Lower leg skin (tissue), 4 donors: ENCODE measurements at regions not wholly inside any gene's neighbourhood (a gene's known extent, or its start where the extent isn't known, plus 50 kb on each side); places are given as distances from the start of the nearest gene placed in this dataset.

ENCODE experiments used
- DNase-seq, 2 donors: peaks; one replicate each; pipeline ENCODE4 v3.0.0-alpha.2; 2019; ENCODE audit warnings: low spot score in 2 of 2
- H3K4me3 ChIP-seq: fragments of 200-600 bp; sonication (generic); 2 replicates; pipeline ENCODE4 v1.5.1; 2017; ENCODE audit warnings: mild to moderate bottlenecking, low read depth; ENCODE audit not compliant: poor library complexity, severe bottlenecking
- POLR2A ChIP-seq, 2 donors: fragments of 450-650 bp; IDR thresholded peaks; one replicate each; pipeline ENCODE4 v1.6.1; 2016 to 2017; ENCODE audit warnings: antibody characterized with exemption in 2 of 2, mild to moderate bottlenecking in 1 of 2, moderate library complexity in 1 of 2
- WGBS, 2 donors: methylation state at CpG; one replicate each; pipeline ENCODE4 v1.1.5; 2018; 5-methylcytosine and 5-hydroxymethylcytosine counted together
- intact Hi-C: fragments of 100-400 bp; cut with DNase I; formaldehyde crosslinking; loops from one replicate; pipeline ENCODE4 v1.15.0; 2023; ENCODE audit warnings: low total_unique reads
- TF ChIP-seq, protein P1 (sequence below), 3 donors: fragments of 450-650 bp; IDR thresholded peaks; one replicate each; pipeline ENCODE4 v1.5.1; 2016; ENCODE audit warnings: antibody characterized with exemption in 3 of 3, mild to moderate bottlenecking in 3 of 3, moderate library complexity in 2 of 3

DNA sequence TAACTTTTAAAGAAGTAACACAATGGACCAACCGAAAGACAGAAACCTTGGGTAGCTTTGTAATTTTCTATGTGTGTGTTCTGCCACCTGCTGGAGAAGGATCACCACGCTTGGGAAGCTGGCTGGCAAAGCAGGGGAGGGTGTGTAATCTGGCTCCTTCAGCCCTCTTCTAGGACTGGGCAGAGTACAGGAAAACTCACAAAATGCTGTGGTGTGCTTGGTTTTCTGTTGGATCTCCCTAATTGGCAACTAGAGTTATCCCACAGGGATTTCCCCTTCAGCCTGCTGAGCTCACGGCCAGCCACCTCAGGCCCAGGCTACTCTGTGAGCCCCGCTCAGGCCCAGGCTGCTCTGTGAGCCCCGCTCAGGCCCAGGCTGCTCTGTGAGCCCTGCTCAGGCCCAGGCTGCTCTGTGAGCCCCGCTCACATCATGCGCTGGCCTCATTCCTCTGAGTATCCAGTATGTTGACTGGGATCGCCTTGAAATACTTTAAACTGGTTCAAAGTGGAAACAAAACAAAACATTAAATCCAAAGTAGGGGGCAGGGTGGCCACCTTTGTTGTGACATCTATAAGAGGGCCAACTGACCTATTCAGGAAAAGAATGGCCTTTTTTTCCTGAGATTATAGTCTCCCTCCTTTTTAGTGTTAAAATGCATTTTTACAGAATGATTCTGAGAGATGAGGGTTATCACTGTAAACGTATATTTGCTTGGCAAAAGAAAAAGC is 52.0 kb upstream of the RNU6-8 start:
- H3K4me3 ChIP-seq = no peak overlapping the region
- TF ChIP-seq POLR2A (IDR thresholded peaks at IDR 0.05) = no peak
- TF ChIP-seq, protein P1, sequence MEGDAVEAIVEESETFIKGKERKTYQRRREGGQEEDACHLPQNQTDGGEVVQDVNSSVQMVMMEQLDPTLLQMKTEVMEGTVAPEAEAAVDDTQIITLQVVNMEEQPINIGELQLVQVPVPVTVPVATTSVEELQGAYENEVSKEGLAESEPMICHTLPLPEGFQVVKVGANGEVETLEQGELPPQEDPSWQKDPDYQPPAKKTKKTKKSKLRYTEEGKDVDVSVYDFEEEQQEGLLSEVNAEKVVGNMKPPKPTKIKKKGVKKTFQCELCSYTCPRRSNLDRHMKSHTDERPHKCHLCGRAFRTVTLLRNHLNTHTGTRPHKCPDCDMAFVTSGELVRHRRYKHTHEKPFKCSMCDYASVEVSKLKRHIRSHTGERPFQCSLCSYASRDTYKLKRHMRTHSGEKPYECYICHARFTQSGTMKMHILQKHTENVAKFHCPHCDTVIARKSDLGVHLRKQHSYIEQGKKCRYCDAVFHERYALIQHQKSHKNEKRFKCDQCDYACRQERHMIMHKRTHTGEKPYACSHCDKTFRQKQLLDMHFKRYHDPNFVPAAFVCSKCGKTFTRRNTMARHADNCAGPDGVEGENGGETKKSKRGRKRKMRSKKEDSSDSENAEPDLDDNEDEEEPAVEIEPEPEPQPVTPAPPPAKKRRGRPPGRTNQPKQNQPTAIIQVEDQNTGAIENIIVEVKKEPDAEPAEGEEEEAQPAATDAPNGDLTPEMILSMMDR (IDR thresholded peaks at IDR 0.05) = no peak
- peak; percentile 52 to 88 for DNase-seq
- WGBS, 2 donors = 60 to 65% methylated on average over 9 of the region's 9 CpGs
- intact Hi-C loops = loop anchor here (5.0 to 10.0 kb wide), 3 partner anchors 183 to 740 kb away; no protein-coding TSS in a partner anchor

DNA sequence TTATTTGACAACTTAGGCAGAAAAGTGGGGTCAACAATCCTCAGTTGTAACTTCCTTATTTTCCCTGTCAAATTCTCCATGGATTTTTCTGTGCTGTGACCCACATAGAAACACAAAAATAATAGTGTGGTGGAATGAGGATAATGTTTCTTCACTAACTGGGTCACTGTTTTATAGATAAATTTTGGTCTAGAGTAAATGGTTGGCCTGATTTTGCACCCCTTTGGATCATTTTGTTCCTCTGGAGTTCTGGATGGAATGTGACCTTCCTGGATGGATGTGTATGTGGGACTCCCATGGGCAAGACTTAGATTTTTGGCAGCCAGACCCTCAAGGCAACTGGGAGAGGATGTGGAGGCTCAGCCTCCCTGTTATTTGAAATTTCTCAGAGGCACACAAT is 52.7 kb upstream of the RNU6-8 start:
- no peak for DNase-seq
- intact Hi-C loops = loop anchor here (10.0 kb wide), 2 partner anchors 321 to 741 kb away; no protein-coding TSS in a partner anchor
- no peak overlapping the region for H3K4me3 ChIP-seq
- no peak for TF ChIP-seq POLR2A (IDR thresholded peaks at IDR 0.05)
- TF ChIP-seq, protein P1 (IDR thresholded peaks at IDR 0.05) = no peak

DNA sequence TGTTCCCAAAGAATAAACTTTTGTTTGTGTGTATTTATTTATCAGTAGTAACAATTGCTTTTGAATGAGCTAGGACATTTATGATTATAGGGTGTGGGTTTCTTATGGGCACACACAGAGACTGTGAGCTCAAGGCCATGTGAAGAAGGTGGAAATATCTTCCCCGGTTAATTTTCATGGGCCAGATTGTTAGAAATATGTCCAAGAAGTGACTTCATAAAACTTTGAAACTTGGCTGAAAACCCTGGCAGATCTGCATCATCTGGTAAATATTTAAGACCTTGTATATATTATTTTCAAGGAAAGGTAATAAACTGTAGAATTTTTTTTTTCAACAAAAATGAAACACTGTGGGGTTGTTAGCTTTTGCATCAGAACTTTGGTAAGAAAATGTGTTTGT is 53.5 kb upstream of the RNU6-8 start:
- 37 to 48% methylated on average over 1 of the region's 1 CpG for WGBS, 2 donors
- TF ChIP-seq, protein P1 (IDR thresholded peaks at IDR 0.05) = no peak
- TF ChIP-seq POLR2A (IDR thresholded peaks at IDR 0.05) = no peak
- intact Hi-C loops = loop anchor here (10.0 kb wide), 2 partner anchors 322 to 742 kb away; no protein-coding TSS in a partner anchor
- DNase-seq = no peak
- H3K4me3 ChIP-seq = no peak overlapping the region

DNA sequence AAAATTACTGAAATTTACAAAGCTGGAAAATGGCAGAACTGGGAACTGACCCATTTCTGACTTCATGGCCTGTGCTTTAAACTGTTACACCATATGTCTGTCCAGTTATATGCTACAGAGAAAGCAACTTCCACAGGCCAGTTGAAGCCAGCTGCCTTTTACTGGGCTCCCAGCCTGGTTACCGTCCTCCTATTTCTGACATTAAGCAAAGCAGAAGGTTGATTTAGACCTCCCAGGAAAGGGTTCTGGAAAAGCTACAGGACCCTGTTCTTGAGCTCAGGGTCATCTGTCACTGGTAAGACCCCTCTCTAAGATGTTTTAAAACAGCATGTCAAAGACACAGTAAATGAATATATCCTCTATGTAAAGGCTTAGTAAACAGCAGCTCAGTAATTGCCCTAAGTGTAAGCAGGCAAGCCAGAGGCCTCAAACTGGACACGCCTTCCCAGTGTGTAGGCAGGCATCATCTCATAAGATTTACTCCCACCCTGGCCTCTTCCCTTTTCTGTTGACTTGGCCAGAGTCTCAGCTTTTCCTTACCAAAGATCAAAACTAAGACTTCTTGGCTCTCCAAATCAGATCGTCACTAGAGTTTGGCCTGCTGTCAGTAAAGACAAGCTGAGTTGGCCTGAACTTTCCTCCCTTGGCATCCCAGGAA is 55.4 kb upstream of the RNU6-8 start:
- TF ChIP-seq, protein P1 (IDR thresholded peaks at IDR 0.05) = no peak
- no peak for TF ChIP-seq POLR2A (IDR thresholded peaks at IDR 0.05)
- intact Hi-C loops = loop anchor here (10.0 kb wide), 2 partner anchors 324 to 744 kb away; no protein-coding TSS in a partner anchor
- no peak overlapping the region for H3K4me3 ChIP-seq
- no peak for DNase-seq
- WGBS, 2 donors = 39 to 50% methylated on average over 3 of the region's 3 CpGs

DNA sequence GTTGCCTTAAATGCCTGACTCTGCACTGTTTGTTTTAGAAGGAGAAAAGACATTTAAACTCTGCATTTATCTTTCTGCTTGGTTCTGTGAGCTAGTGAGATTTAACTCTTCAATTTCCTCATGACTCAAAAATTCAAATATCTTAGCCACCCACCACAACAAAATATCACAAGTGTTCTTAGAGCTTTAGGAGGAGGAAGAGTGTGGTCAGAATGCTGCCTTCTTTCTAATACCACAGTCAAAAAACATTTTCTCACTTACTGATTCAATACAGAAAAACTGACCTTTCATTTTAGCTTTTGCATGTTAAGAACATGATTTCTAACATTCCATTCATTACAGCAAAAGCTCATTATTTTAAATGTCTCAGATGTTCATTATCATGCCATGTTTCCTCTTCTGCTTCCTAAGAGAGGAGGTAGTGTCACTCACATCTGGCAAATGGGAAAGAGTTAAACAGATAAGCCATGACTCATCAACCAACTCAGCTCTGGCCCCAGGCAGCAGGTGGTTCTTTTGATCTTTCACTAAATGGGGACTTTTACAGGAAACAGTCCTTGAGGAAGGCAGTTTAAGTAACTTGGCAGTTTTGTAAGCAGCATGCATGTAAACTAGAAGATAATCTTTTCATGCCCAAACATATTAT is 56.4 kb upstream of the RNU6-8 start:
- H3K4me3 ChIP-seq = no peak overlapping the region
- no peak for TF ChIP-seq POLR2A (IDR thresholded peaks at IDR 0.05)
- TF ChIP-seq, protein P1 (IDR thresholded peaks at IDR 0.05) = no peak
- DNase-seq = no peak
- intact Hi-C loops = loop anchor here (10.0 kb wide), 2 partner anchors 325 to 745 kb away; no protein-coding TSS in a partner anchor
